ENCODE measurements at regions not wholly inside any gene's neighbourhood (a gene's known extent, or its start where the extent isn't known, plus 50 kb on each side); places are given as distances from the start of the nearest gene placed in this dataset.

DNA sequence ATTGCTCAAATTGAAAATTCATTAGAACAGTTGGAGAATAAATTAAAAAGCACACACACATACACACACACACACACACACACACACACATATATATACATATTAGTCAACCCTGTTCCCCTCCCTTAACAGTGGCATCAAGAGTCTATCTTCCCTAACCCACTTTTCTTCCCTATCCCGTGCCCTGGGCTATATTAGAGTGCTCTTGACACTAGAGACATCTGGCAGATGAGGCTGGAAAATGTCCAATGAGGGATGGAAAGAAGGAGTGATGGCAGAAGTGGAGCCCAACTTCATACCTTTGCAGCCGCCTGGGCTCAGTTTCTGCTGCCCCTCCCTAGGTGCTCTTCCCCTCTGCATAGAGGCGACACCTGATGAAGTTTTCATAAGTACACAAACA, 172.4 kb upstream of the NUDT4 start:
- TF ChIP-seq EZH2phosphoT487 (IDR thresholded peaks at IDR 0.05; ENCODE audit: borderline replicate concordance, low read length) = no peak
- TF ChIP-seq, protein P1, sequence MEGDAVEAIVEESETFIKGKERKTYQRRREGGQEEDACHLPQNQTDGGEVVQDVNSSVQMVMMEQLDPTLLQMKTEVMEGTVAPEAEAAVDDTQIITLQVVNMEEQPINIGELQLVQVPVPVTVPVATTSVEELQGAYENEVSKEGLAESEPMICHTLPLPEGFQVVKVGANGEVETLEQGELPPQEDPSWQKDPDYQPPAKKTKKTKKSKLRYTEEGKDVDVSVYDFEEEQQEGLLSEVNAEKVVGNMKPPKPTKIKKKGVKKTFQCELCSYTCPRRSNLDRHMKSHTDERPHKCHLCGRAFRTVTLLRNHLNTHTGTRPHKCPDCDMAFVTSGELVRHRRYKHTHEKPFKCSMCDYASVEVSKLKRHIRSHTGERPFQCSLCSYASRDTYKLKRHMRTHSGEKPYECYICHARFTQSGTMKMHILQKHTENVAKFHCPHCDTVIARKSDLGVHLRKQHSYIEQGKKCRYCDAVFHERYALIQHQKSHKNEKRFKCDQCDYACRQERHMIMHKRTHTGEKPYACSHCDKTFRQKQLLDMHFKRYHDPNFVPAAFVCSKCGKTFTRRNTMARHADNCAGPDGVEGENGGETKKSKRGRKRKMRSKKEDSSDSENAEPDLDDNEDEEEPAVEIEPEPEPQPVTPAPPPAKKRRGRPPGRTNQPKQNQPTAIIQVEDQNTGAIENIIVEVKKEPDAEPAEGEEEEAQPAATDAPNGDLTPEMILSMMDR (conservative IDR thresholded peaks at IDR 0.05; ENCODE audit: low read depth, low read length) = no peak
- TF ChIP-seq EZH2 (IDR thresholded peaks at IDR 0.05; ENCODE audit: low read length, unreplicated experiment) = no peak

Data from PC-3 (cell line).